GM19328 (cell line): ENCODE measurements at regions not wholly inside any gene's neighbourhood (a gene's known extent, or its start where the extent isn't known, plus 50 kb on each side); places are given as distances from the start of the nearest gene placed in this dataset.
"Not testable (repeated sequence)": the region's sequence is repeated elsewhere in the genome, so short reads cannot be mapped to it uniquely, and the experiment has no call there.

ENCODE experiments used
- ATAC-seq: cut with Tn5 transposase; IDR thresholded peaks from one replicate; pipeline ENCODE4 v1.9.1; 2021; ENCODE audit warnings: mild to moderate bottlenecking, moderate library complexity; ENCODE audit not compliant: unreplicated experiment

DNA sequence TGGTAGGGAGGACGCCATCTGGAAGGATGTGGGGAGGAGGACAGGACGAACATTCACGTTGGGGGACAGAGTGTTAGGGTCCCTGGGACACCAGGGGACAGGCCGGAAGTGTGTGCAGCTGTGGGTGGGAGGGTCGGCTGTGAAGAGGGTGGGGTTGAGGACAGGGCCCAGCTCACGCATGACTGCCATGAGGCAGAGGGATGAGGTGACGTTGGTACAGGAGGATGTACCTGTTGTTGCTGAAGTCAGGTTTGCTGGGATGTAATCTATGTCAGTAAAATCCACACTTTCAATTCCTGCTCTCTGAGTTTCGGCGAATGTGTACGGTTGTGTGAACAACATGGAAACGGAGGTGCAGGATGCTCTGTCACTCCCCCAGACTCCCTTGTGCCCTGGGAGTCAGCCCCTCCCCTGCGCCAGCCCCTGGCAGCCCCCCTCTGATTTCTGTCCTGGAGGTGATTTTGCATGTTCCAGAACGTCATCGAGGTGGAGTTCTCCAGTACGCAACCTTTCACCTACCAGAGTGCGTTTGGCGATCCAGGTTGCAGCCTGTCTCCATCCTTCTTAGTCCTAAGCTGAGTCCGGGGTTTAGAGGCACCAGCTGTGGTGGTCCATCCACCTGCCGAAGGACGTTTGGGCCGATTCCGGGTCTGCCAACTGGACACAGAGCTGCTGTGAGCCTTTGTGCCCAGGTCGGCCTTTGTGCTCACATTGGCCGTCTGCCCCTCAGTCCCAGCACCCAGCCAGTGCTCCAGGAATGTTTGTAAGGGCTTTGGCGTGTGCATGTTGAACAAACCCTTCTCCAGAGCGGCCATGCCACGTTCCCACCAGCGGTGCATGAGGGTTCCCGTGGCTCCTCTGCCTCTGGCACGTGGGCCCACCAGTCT is 203.2 kb downstream of the NPIPB11 start:
- ATAC-seq, result not testable (repeated sequence)

DNA sequence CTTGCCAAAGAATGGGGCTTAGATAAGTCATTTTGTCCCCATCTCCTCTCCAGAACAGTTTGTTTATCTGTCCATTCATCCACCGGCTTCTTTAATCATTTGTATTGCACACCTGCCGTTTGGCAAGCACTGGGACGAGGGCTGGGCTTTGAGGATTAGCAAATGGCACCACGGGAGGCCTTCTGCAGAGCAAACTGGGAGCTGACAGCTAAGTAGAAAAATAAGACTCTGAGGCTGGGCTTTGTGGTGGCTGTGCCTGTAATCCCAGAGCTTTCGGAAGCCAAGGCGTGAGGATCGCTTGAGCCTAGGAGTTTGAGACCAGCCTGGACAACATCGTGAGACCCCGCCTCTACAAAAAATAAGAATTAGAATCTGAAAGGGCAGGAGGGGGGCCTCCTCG is 203.9 kb downstream of the NPIPB11 start:
- not testable (repeated sequence) for ATAC-seq

DNA sequence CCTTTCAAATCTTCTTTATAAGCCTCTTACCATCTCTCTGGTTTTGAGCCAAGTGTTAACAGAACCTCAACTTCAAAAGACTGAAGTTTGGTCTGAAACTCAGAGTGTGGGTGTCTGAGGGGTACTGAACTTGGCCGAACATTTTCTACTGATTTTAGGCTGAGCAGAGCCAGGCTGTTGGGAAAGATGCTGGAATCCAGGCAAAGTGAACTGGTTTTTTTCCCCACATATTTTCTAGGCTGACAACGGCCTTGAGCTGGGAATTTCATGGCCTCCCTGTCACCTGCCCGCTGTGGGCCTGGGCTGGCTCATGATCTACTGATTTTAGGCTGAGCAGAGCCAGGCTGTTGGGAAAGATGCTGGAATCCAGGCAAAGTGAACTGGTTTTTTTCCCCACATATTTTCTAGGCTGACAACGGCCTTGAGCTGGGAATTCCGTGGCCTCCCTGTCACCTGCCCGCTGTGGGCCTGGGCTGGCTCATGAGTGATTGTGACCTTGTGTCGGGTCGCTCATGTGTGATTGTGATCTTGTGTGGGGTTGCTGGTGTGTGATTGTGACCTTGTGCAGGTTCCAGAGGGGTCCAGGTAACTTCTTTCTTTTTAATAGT is 204.4 kb downstream of the NPIPB11 start:
- not testable (repeated sequence) for ATAC-seq

DNA sequence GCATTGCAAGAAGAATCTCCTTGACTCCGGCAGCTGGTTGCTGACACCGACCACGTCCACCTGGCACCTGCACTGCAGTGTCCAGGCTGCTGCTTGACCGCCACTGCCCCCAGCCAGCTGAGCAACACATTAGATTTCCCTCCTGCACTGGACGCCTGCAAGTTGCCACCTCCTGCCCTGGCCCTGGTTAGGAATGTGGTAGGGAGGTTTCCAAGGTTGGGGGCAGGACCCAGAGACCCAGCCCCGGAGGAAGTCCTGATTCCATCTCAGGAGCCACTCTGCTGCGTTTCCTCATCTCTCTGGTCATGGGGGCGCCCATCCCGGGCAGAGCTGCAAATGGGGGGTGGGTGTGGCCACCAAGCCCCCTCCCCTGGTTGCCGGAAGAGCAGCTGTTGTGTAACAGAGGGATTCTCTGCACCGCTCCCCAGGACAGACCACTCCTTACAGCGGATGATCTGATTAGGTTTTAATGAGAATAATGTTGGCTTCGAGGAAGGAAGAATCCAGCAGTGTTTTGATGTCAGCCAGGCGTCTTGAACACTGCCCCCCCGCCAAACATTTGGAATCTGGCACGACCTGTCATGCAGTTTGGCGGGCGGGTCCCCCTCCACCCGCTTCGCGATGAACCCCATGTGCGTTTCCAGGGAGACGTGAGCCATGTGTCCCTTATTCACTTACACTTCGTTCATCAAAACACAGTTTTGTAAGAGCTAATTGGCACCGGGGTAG is 205.1 kb downstream of the NPIPB11 start:
- not testable (repeated sequence) for ATAC-seq

DNA sequence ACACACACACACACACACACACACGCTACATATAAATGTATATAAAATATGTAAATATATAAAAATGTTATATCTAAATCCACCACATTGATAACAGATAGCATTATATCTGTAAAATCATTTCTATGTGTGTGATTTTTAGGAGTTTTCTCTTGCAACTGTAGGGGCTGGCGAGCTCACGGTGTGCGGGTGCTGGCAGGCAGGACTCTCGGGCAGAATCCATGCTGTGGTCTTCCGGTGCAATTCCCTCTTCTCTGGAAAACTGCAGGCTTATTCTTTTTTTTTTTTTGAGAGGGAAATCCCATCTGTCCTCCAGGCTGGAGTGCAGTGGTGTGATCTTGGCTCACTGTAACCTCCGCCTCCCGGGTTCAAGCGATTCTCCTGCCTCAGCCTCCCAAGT is 205.8 kb downstream of the NPIPB11 start:
- not testable (repeated sequence) for ATAC-seq

DNA sequence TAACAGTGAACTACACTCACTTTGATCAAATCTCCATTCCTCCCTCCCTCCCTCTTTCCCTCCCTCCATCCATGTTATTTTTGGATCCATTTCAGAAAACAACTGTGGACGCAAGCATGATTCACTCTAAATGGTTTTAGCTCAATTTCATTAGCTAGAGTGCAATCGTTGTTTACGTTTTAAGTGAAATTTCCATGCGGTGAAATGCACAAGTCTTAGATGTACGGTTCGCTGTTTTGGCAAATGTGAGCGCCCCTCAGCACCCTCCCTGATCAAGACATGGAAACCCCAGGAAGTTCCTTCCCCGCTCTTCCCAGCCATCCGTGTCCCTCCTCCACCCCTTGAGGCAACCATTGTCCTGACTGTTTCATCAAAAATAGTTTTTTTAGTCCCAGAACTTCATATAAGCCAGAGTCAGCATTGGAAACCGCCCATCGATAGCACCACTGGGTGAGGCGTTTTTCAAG is 206.3 kb downstream of the NPIPB11 start:
- ATAC-seq, result not testable (repeated sequence)

DNA sequence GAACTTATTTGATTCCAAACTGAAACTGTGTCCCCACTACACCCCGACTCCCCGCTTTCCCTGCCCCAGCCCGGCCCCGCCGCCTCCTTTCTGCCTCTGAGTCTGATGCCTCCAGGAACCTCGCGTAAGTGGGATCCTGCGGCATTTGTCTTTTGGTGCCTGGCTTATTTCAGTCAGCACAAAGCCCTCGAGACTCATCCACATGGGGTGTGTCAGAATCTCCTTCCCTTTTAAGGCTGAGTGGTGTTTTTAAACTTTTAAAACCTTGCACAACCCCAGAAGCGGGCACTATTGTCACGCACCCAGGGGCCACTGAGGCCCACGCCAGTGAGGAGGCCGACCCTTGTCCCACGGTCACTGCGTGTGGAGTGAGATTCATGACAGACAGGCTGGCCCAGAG is 206.9 kb downstream of the NPIPB11 start:
- not testable (repeated sequence) for ATAC-seq

DNA sequence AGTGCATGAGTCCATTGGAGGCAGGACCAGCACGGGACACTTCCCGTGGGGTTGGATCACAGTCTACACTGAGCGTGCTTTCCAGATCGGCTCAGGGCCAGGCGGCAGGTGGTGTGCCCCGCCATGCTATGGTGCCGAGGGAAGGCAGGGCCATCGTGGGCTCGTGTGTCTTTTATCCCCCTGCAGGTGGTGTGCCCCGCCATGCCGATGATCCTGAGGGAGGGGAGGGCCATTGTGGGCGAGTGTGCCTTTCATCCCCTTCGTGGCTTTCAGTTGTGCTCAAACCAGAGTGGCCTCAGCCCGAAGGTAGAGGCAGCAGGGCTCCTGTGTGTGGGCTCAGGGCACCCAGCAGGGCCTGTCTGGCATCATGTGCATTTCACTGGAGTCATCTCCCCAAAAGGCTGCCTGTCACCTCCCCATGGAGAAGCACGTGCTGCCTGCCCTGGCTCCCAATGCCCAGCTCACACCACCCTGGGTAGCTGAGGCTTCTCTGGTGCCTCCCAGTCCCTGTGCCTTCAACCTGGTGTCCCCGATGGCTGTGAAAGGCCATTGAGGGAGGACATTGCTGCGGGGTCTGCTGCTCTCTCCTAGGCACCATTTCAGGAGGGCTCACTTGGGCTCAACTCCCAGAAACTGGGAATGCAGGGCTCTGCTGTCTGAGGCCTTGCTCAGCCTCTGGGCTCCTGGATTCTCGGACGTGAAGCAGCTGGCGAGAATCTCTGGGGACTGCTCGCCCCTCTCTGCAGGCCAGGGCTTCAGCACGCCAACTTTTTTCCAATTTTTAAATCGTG is 207.6 kb downstream of the NPIPB11 start:
- ATAC-seq, result no peak

DNA sequence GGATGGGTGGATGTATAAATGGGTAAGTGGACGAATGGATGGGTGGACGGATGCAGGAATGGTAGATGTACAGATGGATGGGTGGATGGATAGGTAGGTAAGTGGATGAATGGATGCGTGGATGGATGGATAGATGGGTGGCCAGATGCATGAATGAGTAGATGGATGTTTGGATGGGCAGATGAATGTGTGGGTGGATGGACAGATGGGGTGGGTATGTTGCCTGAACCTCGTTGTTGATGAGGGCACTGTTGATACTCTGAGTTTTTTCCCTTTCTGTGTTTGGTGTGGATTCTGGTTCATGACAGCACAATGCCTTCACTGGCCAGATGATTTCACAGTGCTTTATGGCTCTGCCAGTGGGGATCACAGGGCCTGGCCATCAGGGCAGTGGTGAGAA is 208.3 kb downstream of the NPIPB11 start:
- ATAC-seq, result no peak

DNA sequence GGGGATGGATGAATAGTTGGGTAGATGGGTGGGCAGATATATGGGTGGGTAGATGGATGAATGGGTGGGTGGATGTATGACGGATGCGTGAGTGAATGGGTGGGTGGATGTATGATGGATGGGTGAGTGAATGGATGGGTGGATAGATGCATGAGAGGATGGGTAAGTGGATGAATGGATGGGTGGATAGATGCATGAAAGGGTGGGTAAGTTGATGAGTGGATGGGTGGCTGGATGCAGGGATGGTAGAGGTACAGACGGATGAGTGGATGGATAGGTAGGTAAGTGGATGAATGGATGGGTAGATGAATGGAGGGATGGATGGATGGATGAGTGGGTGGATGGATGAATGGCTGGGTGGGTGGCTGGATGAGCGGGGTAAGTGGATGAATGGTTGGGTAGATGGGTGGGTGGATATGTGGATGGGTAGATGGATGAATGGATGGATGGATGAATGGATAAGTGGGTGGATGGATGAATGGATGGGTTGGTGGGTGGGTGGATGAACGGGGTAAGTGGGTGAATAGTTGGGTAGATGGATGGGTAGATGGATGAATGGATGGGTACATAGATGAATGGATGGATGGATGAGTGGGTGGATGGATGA is 208.9 kb downstream of the NPIPB11 start:
- ATAC-seq, result not testable (repeated sequence)

DNA sequence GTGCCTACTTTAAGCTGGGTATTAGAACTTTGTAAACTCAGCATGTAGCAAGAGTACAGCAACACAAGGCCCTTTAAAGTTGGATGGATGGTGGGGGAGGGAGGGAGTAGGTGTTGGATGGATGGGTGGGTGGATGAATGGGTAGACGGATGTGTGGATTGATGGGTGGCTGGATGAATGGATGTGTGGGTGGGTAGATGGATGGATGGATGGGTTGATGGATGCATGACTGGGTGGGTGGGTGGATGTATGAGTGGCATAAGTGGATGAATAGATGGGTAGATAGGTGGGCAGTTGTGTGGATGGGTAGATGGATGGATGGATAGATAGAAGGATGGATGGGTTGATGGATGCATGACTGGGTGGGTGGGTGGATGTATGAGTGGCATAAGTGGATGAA is 209.8 kb downstream of the NPIPB11 start:
- ATAC-seq, result not testable (repeated sequence)

DNA sequence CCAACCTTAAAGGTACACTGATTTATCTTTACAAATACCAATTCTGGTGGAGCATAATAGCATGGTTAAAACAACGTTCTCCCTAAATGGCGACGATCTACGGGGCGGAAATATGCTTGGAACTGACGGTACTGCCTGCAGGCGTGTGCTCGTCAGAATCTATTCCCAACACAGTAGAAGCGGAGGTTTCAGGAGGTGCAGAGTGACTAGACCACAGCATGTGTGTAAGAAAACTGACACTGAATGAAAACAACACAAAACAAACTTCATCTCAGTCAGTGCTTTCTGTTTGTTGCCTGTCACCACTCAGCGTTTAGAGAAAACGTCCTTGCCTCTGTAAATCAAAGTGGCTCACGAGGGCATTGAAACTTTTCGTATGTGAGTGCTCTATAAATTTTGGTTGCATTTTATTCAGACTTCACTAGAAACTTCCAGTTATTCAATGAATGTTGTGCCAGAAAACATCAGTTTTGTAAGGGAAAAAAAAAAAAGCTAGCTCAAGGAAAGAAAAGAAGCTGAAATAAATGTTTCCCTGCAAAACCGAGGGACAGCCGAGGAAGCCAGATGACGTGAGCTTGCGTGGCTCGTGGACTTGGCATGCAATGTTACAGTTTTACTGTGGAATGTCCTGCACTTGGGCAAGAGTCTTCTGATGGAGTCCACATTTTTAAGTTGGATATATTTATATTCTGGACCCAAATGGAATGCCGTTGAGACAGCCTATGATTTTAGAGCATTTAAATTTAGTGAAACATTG is 210.4 kb downstream of the LAT start:
- not testable (repeated sequence) for ATAC-seq

DNA sequence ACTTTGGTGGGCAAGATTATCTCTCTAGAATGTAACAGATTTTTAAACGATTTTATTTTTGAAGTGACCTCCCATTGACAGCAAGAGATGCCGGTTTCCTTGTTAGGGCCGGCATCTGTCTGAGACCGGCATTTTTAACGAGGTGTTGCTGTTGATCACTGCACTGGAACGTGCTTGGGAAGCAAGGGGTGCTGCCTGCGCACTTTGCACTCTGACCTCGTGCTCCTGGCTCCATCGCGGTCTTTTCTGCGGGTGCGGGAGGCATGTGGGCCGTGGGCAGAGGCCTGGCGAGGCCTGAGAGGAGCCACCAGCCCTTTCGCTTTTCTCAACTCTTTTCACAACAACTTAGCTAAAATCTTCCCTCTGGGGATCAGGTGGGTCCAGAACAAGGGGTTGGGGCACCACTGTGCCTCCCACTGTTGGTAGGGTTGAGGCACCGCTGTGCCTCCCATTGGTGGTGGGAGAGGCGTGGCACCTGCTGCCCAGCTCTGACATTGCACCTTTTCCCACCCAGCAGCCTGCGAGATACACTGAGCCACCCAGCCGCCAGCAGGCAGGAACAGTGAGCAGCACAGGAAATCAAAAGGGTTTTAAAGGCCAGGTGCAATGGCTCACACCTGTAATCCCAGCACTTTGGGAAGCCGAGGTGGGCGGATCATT is 209.5 kb downstream of the LAT start:
- ATAC-seq, result not testable (repeated sequence)

DNA sequence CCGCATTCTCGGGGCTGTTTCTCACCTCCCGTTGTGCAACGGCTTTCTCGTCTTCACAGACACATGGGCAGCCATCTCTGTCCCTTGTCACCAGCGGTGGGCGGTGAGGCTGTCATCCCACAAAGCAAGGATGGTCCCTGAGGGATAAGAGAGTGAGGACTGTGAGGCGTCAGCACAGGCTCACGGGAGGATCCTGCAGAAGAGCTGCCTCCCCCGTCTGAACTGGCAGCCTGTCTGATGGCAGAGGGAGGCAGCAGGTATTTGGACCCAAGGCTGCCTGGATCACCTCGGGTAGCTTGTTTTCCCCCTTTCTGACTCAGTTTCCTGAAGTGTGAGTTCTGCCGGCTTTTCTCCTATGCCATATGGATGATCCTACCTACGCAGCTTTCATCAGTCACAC is 208.8 kb downstream of the LAT start:
- not testable (repeated sequence) for ATAC-seq

DNA sequence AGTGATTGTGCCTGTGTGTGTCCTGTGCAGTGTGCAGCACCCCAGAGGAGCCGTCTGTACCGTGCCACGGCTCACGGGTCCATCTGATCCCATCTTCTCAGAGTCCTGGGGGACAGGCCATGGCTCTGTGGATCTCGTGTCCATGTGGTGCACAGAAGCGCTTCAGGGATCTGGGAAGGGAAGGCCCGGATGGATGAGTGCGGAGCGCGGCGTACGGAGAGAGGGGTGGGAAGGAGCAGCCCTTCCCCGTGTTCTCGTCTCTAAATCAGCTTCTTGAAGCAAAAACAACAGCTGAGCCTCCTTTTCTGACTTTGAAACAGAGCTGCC is 208.4 kb downstream of the LAT start:
- not testable (repeated sequence) for ATAC-seq

DNA sequence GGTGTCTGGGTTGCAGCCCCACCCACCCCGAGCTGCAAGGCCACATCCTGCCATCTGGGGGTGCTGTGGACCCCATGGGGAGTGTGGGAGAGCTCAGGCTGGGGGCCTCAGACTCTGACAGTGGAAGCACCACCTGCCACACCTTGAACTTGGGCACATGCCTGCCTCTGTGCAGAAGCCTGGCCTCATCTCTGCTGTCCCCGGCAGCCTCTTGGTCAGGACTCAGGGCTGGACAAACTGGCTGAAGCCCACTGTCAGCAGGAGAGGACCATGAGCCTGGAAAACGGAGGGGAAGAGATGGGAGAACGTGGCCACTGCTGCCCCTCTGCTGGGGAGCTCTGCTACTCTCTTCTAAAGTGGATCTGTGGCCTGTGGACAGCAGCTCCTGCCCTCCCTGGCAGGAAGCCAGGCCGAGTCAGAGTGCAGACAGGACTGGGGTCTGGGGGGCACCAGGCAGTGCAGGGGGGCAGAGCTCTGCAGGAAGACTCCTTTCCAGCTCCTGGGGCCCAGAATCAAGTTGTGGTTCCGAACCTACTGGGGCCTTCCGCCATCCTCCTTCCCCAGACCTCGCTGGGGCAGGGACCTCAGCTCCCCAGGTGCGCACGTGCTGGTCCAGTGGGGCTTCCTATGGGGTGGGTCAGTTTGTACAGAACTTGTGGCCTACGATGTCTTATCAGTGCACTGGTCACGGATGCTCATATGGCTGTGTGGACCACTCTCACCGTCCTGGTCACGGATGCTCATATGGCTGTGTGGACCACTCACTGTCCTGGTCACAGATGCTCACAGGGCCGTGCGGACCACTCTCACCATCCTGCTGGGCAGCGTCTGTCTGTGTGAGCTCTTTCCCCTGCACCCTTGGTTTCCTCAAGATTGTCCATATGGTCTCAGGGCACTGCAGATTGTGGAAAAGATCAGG is 207.7 kb downstream of the LAT start:
- ATAC-seq, result no peak

DNA sequence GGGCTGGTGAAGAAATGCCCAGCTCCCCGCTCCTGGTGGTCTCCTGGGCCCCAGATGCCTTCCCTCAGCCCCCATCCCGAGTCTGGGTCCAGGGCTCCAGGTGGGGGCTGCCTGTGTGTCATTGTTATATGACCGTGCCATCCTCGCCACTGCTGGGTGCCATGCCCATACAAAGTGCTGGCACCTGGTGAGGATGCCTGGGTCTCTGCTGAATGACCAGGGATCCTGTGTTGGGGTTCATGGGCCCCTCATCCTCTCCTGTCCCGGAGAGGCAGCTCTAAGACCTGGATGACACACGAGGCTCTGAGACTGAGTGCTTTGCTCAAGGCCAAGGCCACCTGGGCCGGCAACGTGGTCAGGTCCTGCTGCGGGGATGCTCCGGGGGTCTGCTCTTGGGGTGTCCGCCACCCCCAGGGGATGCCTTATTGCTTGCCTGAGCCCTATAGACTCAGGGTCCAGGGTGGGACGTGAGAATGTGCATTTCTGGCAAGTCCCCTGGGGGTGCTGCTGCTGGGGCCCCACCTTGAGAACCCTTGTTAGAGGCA is 206.9 kb downstream of the LAT start:
- ATAC-seq, result not testable (repeated sequence)
